ENCODE measurements at regions not wholly inside any gene's neighbourhood (a gene's known extent, or its start where the extent isn't known, plus 50 kb on each side); places are given as distances from the start of the nearest gene placed in this dataset.

GRCh38 chr15:29570121-29570947 lies 251.9 kb downstream of the TJP1 start:
- Histone ChIP-seq H3K36me3 (ENCODE audit: control insufficient read depth in 2 of 4, insufficient read depth in 4 of 4, low read length in 3 of 4) (no peaks in the 10 kb centered on the region), H3K4me2 (ENCODE audit: insufficient read depth in 1 of 2, low read depth in 2 of 2, low read length in 2 of 2) (peak overlapping the region; percentile 70 to 97), H2BK15ac (ENCODE audit: low read length) (no peak overlapping the region), H2AFZ (ENCODE audit: low read length) (no peak overlapping the region), H4K20me1 (replicated peaks in 1 of 2; ENCODE audit: control insufficient read depth in 1 of 2, insufficient read depth in 2 of 2, low read length in 2 of 2) (no peaks in the 10 kb centered on the region), H3K27me3 (replicated peaks in 1 of 4; ENCODE audit: control insufficient read depth in 3 of 4, extremely low read depth in 1 of 4, insufficient read depth in 3 of 4, low read length in 3 of 4) (peaks cover 0 to 24% (median 13%) of the 10 kb centered on the region in 4 experiments; a peak in 6 of 7 replicates), H3K79me2 (ENCODE audit: control insufficient read depth in 1 of 2, insufficient read depth in 2 of 2, low read length in 2 of 2) (peaks cover 0 to 15% of the 10 kb centered on the region in 2 experiments; a peak in 2 of 4 replicates), H3K14ac (ENCODE audit: insufficient read length) (no peak overlapping the region), H4K8ac (ENCODE audit: extremely low read depth, insufficient read depth, low read length) (peak overlapping the region; percentile 69), H3K4me1 (replicated peaks in 1 of 4; ENCODE audit: control insufficient read depth in 3 of 4, insufficient read depth in 4 of 4, low read length in 3 of 4) (peaks cover 3 to 13% (median 8%) of the 10 kb centered on the region in 4 experiments; a peak in 6 of 7 replicates), H3K18ac (ENCODE audit: extremely low read depth, low read length) (peak overlapping the region; percentile 84; the same call in 1 of the 2 replicates), H2AK5ac (ENCODE audit: low read depth, low read length) (no peak overlapping the region), H4K5ac (ENCODE audit: insufficient read length, low read depth, low read length) (no peak overlapping the region), H3K9me3 (ENCODE audit: insufficient read depth in 2 of 2, low read depth in 1 of 2, low read length in 1 of 2) (no peaks in the 10 kb centered on the region; a peak in 1 of 4 replicates), H3K23me2 (ENCODE audit: low read depth, low read length) (peaks cover 10% of the 10 kb centered on the region), H3K23ac (ENCODE audit: insufficient read length) (no peak overlapping the region), H3K27ac (ENCODE audit: low read depth, low read length) (no peak overlapping the region), H3K4me3 (ENCODE audit: extremely low read depth in 1 of 4, insufficient read depth in 2 of 4, low read depth in 3 of 4, low read length in 4 of 4) (peak overlapping the region; percentile 33 to 79 (median 52)), H2BK5ac (ENCODE audit: low read depth, low read length) (no peak overlapping the region), H3K9ac (replicated peaks in 1 of 4; ENCODE audit: extremely low read depth in 1 of 4, low read depth in 3 of 4, low read length in 3 of 4) (peak overlapping the region in 2 of 4 experiments; percentile 31 to 92; a peak in 4 of 7 replicates), H2BK120ac (replicated peaks; ENCODE audit: low read depth, low read length) (no peak overlapping the region), H2BK20ac (ENCODE audit: low read length) (no peak overlapping the region), H4K91ac (replicated peaks; ENCODE audit: insufficient read length, low read length) (peak overlapping the region; percentile 82), H3K79me1 (ENCODE audit: low read depth, low read length) (no peaks in the 10 kb centered on the region), H3K56ac (replicated peaks; ENCODE audit: insufficient read length, low read depth, low read length) (no peak overlapping the region), H3K4ac (replicated peaks; ENCODE audit: insufficient read length, low read depth, low read length) (no peak overlapping the region), H2BK12ac (ENCODE audit: low read depth, low read length) (no peak overlapping the region)
- TF ChIP-seq PHF8 (conservative IDR thresholded peaks at IDR 0.05; ENCODE audit: low read depth, low read length), result 0 out of 2 replicates have a peak, but pooled peaks have one; percentile 36
- TF ChIP-seq RBBP5 (IDR thresholded peaks at IDR 0.05; ENCODE audit: borderline replicate concordance, low read depth, low read length), result peak; percentile 81; the same call in 1 of the 2 replicates
- TF ChIP-seq POLR2A (IDR thresholded peaks at IDR 0.05; ENCODE audit: control extremely low read depth in 1 of 2, low read depth in 2 of 2, low read length in 2 of 2), result peak in 1 of 2 experiments; percentile 22; a peak in 1 of 3 replicates
- TF ChIP-seq KDM4A (IDR thresholded peaks at IDR 0.05; ENCODE audit: low read depth, low read length, severe bottlenecking), result peak; percentile 96
- no peak for TF ChIP-seq CBX8 (IDR thresholded peaks at IDR 0.05; ENCODE audit: borderline replicate concordance, low read depth, low read length)
- DNase-seq (ENCODE audit: low read depth in 1 of 2, low spot score in 2 of 2), result peak in 1 of 2 experiments; percentile 70
- WGBS, 2 experiments (ENCODE audit: extremely low coverage in 1 of 2, insufficient coverage in 1 of 2, insufficient read length in 1 of 2, insufficient replicate concordance in 2 of 2, low coverage in 1 of 2, low lambda C conversion rate in 2 of 2, missing lambda C conversion rate in 1 of 2), result 1% methylated on average over 27 of the region's 135 CpGs; no CpG with 5 or more reads in 1 of the 2 experiments
- no peak for FAIRE-seq
- ChIA-PET CTCF (ENCODE audit: partially characterized antibody) (interaction anchor here (2.5 kb wide), 1 partner anchor 41 kb away, joined by 7 read pairs; no protein-coding TSS in a partner anchor), POLR2A (ENCODE audit: partially characterized antibody) (interaction anchor here (0.8 kb wide), 1 partner anchor 41 kb away, joined by 4 read pairs; no protein-coding TSS in a partner anchor)

Measured in H1 (cell line).